Medulla oblongata (tissue), 1 donor: ENCODE measurements at regions not wholly inside any gene's neighbourhood (a gene's known extent, or its start where the extent isn't known, plus 50 kb on each side); places are given as distances from the start of the nearest gene placed in this dataset.

ENCODE experiments used
- DNase-seq: peaks from one replicate; pipeline ENCODE4 v3.0.0-alpha.2; 2015; ENCODE audit errors: extremely low spot score

DNA sequence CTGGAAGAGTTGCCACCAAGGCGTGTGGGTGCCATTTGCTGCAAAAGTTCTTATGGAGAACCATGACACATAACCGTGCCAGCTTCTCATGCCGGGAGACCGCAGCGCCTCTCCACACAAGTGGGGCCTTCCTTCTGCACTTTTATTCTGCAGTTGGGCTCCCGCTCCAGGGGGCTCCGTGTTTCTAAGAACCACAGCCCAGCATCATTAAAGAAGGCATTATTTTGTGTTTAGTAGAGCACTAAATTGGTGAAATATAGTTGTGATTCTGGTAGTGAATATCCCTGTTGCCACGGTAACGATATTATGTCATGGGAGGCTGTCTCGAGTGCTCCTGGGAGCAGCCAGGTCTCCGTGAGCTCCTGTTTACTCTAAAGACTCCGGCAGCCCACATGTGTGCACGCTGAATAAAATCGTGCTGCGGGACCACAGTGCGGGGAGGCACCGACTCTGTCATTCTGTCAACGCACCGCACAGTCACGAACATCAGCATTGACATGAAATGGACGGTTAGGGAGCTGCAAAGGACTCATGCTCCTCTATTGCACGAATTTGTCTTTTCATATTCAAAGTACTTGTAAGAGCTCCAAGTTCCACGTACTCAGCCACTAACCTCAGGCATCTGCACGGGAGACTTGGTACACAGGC, 68.8 kb upstream of the PITRM1 start:
- peak; percentile 31 for DNase-seq

DNA sequence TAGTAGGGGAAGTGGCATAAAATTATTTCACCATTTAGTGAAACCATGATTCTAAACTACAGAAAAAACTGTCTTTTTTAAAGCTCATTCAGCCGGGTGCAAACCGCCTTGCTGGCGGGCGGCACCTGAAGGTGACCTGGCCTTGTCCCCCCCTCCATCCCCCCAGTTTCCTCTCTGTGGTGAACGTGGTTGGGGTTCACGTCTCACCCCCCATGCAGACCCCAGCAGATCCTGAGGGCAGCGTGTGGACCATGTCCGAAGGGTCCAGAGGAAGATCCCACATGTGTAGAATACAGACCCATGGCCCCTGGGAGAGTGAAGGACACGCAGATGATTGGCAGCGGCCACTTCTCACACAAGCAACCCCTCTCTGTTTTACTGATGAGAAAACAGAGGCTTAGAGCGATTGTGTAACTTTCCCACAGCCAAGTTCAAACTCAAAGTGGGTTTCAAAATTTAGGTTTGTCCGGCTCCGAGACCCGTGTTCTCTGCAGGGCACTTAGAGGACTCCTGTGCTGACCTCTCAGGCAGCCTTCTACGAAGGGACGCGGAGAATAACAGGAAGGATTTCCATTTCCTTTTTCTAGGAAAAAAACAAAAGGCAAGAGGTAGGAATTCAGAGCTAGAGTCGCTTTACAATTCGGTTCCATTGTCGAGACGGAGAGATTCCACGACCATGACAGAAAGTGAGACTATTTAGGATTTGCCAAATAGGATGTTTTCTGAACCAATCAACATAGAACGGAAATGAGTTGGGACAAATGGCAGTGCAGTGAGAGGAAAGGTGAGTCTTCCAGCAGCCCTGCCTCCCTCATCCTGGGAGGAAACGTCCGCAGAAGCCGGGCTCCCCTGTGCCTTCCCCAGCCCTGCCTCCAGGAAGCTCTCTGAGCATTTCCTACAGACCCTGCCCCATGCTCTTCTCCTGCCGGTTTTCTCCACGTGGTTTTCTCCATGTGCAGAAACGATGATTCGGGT, 67.6 kb upstream of the PITRM1 start:
- no peak for DNase-seq

DNA sequence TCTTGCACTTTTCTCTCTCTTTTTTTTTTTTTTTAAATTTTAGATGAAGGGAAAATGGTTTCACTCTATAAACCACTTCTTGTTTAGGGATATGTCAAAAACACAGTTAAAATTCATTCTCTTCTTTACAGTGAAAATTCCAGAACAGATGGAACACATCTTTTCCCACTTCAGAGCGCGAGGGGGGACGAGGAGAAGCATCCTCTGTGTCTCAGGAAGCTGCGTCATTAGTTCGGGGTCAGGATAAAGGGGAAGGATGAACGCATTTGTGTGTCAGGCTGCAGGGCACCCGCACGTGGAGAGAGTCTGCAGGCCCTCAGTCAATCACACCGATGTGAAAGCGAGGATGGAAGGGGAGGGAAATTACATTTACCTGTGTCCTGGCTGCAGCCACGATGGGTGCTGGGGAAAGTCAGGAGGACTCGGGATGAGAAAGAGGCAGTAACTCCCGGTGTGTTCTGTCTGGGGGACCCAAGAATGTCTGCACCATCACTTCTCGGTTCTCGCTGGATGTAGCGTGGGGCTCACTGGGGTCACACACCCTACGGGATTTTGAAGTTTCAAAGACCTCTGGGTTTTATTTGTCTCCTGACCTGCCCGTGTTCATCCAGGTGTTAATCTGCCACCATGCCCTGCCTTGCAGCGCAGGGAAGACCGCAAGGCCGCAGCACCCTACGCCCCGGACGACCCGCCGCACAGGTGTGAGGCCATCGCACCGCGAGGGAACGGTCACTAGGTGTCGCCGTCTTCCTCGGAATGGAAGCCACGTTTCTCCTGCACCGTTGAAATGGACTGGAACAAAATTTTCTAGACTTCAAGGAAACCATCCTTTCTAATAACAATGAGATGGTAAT, 66.7 kb upstream of the PITRM1 start:
- peak; percentile 66 for DNase-seq

GRCh38 chr10:3238115-3238871, 65.7 kb upstream of the PITRM1 start:
- DNase-seq, result no peak

GRCh38 chr10:3237530-3237929, 64.9 kb upstream of the PITRM1 start:
- no peak for DNase-seq

DNA sequence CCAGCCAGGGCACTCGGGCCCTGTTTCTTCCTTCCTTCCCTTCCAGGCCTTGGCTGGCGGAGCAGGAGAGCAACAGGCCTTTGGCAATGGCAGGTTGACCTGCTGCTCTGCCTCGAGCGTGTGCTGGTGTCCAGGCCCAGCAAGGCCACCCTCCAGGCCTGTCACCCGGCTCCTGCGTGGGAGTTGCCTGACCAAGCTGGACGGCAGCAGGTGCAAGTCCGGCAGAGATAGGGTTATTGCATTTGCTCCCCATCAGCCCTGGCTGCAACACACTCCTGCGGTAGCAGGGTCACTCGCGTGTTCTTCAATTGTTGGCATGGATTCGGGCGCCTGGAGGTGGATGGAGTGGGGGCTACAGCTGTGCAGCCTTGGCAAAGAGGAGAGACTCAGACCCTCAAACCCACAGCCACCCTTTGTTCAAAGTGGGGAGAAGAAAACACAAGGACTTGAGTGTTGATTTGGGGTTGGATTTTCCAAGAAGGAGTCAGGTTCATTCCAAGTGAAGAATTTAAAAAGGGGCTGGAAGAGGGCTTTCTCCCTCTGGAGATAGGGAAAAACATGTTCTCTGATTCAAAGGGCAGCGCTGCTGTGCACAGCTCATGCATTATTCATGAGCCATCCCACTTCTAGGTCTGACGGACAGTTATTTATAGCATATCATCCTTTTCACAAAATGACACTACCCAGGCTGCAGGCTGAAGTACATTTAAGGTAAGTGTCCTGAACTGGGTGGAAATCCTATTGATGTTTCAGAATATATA, 64.2 kb upstream of the PITRM1 start:
- no peak for DNase-seq

GRCh38 chr10:3235996-3236510, 63.5 kb upstream of the PITRM1 start:
- DNase-seq, result no peak

GRCh38 chr10:3235395-3235794, 62.8 kb upstream of the PITRM1 start:
- no peak for DNase-seq

DNA sequence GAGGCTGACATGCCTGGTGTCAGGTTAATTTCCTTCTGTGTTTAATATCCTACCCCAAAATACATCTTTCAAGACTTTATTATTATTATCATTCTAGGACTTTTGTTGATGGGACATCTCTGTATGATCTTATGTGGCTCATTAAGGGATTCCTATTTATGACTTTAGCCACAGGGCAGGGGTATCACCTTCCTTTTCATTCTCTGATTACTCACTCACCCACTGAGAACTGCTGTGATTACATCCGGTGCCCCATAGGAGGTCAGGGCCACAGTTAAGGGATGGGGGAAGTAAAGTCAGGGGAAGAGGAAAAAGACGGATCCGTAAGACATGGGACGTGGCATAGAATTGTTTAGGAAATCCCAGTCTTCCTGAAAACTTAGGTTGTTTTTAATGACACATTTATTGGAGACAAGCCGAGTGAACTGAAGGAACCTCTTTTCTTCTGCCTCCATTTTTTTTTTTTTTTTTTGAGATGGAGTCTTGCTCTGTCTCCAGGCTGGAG, 61.0 kb upstream of the PITRM1 start:
- DNase-seq, result no peak

DNA sequence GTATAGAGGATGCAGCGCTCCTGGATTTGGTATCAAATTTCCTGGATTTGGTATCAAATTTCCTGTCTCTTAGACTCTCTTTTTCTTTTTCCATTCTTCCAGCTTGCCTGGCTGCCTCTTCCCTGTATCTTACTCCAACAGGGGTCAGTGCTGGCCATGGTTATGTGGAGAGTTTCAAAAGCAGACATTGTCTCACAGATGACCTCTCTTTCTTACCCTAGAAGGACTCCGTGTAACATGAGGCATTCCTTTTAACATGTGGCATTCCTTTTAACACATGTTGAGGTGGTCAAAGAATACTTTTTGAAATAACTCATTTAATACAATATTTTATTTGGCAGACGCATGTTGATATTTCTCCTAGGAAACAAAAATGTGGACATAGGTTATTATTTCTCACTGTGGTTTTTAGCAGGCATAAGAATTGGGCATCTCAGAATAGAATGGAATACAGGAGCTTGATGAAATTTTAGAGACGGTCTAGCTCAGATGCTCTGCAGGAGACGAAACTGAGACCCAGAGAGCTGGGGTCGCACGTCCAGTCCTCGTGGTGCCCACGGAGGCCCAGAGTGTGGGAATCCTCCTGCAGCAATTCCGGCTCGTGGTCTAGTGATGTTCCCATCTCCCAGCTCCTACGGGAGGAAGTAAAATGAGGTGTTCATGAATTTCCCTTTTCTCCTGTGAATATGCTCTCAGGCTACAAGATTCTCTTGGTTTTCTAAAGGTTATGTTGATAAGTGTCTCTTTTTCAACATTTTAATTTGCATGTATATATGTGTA, 59.6 kb upstream of the PITRM1 start:
- DNase-seq, result no peak

- no peak for DNase-seq
Observed at GRCh38 chr10:3229815-3230214, 57.2 kb upstream of the PITRM1 start.

GRCh38 chr10:3228629-3228945, 56.0 kb upstream of the PITRM1 start:
- no peak for DNase-seq

- DNase-seq, result no peak
Observed at GRCh38 chr10:3226960-3227744, 54.6 kb upstream of the PITRM1 start.

DNA sequence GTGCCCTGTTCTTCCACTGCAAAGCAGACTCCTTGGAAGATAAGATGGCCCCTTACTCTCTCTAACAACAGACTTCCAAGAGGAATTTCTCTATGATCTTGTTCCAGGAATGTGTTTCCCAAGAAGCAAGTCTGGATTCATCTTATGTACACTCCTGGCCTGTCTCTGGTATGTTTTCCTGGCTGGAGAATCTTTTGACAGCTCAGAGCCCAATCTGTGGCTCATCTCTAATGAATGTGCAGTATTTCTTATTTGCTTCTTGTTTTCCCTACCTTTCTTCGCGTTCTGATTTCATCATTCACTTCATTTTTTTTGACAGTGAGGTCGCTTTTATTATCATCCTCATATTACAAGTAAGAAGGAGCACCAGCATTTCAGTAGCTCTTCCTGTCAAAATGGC, 53.0 kb upstream of the PITRM1 start:
- no peak for DNase-seq

DNA sequence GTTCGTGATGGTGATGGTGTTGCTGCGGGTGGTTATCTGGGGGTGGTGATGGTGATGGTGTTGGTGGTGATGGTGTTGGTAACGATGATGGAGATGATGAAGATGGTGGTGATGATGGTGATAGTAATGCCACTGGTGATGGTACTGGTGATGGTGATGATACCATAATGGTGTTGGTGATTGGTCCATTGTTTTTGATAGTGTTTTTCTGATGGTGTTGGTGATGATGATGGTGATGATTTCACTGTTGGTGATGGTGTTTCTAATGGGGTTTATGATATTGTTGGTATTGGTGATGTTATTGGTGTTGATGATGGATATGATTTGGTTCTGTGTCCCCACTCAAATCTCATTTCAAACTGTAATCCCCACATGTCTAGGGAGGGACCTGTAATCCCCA, 51.7 kb upstream of the PITRM1 start:
- DNase-seq, result no peak

DNA sequence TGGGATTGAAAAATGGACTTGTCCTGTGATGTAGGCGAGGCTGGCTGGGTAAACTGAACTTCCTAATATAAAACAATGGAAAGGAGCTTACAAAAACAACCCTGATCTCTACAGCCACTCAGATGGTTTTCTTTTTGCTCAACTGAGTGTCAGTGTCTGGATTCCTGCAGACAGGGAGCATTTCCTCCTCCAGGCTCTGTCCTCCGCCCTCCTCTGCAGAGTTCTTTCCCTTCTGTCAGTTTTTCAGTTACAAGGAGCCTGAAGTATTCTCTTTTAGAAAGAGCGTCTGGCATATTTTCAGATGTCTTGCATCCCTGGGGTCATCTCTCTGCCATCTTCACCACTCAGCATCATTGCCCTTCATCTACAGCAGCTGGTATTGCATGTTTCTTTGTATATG, 50.0 kb upstream of the PITRM1 start:
- no peak for DNase-seq
